Astrocyte of the cerebellum (primary cell): ENCODE measurements at regions not wholly inside any gene's neighbourhood (a gene's known extent, or its start where the extent isn't known, plus 50 kb on each side); places are given as distances from the start of the nearest gene placed in this dataset.

Experiments used
- DNase-seq: peaks from one replicate; pipeline ENCODE4 v3.0.0-alpha.2; 2011; ENCODE audit warnings: low read depth
- H3K4me3 ChIP-seq: 2 replicates; pipeline ENCODE4 v1.5.1; 2011; ENCODE audit warnings: mild to moderate bottlenecking, low read depth, low read length, moderate library complexity
- in situ Hi-C: cut with HindIII; loops from 2 replicates; pipeline ENCODE4 v1.10.0; 2017; ENCODE audit warnings: low sequenced_read_pairs
- TF ChIP-seq, protein P1 (sequence below): IDR thresholded peaks from 2 replicates; pipeline ENCODE4 v1.5.1; 2012; ENCODE audit warnings: low read length, low read depth, moderate library complexity, mild to moderate bottlenecking; ENCODE audit errors: missing control alignments

DNA sequence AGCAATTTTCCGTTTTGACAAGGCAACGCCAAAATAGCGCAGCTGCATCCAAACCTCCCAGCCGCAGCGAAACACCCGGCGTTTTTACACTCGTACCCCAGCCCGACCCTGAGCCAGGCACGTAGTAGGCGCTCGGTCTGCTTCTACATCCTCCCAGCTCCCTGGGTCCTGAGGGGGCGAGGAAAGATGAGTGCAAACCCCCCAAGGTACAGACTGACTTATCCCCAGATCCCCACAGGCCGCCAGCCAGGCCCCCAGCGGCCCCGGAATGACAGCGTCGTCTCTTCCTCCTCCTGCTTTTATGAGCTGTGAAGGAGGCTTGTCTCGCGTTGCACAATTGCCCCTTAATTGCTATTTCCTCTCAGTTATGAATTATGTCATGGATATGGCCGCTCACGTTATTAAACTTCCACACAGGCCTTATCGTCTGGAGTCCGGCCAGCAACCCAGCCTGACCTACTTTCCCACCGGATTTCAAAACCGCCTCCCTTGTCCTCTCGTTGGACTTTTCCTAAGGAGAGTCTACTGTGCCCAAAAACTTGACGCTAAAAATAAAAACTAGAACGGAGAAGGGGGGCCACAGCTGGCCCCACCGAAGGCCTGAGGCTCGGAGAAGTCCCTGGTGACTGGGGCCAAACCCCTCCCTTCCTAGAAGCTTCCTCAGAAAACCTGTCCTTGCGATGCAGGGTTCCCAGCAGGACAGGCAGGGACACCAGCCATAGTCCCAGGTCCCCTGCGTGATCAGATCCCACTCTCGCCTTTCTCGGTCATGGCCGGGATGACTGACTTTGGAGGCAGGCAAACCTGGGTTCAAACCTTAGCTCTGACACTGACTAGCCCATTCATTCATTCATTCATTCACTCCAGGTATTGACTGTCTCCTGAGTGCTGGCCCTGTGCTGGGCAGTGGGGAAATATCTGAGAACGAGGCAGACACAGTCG is 130.9 kb upstream of the PTPN1 start:
- TF ChIP-seq, protein P1, sequence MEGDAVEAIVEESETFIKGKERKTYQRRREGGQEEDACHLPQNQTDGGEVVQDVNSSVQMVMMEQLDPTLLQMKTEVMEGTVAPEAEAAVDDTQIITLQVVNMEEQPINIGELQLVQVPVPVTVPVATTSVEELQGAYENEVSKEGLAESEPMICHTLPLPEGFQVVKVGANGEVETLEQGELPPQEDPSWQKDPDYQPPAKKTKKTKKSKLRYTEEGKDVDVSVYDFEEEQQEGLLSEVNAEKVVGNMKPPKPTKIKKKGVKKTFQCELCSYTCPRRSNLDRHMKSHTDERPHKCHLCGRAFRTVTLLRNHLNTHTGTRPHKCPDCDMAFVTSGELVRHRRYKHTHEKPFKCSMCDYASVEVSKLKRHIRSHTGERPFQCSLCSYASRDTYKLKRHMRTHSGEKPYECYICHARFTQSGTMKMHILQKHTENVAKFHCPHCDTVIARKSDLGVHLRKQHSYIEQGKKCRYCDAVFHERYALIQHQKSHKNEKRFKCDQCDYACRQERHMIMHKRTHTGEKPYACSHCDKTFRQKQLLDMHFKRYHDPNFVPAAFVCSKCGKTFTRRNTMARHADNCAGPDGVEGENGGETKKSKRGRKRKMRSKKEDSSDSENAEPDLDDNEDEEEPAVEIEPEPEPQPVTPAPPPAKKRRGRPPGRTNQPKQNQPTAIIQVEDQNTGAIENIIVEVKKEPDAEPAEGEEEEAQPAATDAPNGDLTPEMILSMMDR, result no peak
- H3K4me3 ChIP-seq, result no peak overlapping the region
- DNase-seq, result peak; percentile 16
- in situ Hi-C loops, result no loop called here

DNA sequence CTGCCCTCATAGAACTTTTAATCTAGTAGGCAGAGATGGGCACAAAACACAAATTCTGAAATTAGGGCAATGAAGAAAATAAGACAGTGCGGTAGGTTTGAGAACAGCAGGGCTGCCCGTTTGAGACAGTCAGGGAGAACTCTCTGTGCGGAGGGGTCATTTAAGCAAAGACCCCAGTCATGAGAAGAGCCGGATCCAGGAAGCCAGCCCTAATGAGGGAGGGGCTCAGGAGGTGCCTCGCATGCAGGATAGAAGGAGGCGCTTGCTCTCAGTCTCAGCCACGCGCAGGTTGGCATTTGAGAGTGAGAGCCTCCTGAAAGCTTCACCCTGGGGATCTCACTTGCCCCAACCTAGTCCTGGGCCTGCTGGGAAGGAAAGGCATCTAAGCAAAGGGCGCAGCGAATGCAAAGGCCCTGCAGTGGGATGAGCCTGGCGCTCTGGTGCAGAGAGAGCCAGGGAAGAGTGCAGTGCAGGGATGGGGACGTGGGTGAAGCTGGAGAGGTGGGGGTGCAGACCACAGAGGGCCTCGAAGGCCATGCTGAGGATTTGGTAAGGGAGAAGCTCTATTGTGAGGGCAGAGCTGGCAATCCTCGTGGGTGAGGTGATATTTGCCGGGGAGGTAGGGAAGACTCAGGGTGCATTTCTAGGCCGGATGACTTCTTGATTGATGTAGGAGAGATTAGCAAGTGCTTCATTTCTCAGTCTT is 130.0 kb upstream of the PTPN1 start:
- TF ChIP-seq, protein P1, result no peak
- DNase-seq, result no peak
- no peak overlapping the region for H3K4me3 ChIP-seq
- in situ Hi-C loops, result loop anchor here (5.0 kb wide), 1 partner anchor 53 kb away; no protein-coding TSS in a partner anchor

DNA sequence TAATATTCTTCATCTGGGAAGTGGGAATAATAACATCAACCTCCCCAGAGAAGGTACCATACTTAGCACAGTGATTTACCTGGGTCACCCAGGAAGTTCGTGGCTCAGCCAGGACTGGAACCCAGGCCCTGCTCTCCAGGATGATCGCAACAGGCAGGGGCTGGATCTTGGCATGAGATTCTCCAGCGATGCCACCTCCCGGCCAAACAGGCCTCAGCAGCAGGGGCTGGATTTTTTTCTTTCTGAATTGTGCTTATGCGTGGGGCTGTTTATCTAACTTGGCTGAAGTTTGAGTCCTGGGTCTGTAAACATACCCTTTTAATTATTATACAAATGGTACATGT is 129.5 kb upstream of the PTPN1 start:
- TF ChIP-seq, protein P1, result peak; percentile 63
- DNase-seq, result no peak
- in situ Hi-C loops, result loop anchor here (5.0 kb wide), 1 partner anchor 53 kb away; no protein-coding TSS in a partner anchor
- no peak overlapping the region for H3K4me3 ChIP-seq

DNA sequence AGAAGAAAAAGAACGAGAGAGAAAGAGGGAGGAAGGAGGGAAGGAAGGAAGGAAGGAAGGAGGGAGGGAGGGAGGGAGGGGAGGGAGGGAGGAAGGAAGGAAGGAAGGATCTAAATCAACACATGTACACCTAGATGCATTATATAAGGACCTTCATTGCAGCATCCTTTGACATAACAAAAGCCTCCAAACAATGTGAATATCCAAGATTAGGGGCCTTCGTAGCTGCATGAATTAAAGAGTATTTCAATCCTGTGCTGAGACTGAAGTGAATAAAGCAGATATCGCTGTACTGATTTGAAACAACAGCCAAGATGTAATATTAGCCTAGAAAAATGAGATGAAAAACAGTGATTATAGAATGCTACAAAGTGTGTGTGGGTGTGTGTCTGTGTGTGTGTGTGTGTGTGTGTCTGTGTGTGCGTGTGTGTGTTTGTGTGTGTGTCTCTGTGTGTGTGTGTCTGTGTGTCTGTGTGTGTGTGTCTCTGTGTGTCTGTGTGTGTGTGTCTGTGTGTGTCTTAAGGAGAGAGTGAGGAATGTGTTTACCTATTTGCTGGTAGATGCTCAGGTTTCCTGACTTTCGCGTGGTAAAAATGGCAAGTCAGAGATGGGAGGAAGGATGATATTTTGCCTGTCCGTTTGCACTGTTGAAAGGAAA is 129.0 kb upstream of the PTPN1 start:
- TF ChIP-seq, protein P1, result no peak
- in situ Hi-C loops, result loop anchor here (5.0 kb wide), 1 partner anchor 54 kb away; no protein-coding TSS in a partner anchor
- H3K4me3 ChIP-seq, result no peak overlapping the region
- no peak for DNase-seq

DNA sequence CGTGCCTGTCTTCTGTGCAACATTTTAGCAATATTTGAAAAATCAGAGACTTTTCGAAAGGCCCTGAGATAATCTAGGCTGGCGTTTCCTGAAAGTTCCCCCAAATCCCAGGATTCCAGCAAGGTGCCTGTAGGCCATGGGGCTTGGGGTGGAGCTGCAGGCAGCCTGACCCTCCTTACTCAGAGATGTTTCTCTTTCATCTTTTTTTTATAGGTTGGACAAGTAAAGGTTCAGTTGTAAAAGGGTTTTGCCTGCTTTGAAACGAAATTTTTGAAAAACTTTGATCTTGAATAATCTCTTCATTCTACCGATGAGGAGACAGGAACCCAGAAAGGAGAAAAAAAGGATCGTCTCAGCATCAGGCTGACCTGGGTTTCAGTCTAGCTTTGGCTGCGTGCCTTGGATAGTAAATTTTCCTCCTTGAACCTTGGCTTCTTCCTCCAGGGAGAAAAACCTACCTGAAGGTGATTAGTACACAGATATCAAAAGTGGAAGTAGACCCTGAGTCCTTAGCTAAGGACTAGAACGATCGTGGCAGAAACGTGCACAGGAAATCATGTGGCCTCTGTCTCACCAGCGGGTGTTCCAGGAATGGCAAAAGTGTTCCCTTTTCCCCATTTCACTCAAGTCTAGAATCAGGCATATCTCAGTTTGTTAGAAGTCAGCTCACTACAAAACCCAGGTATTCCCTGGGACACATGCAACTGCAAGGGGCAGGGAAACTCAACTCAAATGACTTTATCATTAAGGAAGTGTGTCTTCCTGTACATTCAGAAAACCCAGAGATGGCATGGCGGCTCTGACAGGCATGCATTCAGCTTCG is 128.2 kb upstream of the PTPN1 start:
- TF ChIP-seq, protein P1, result no peak
- in situ Hi-C loops, result loop anchor here (5.0 kb wide), 1 partner anchor 55 kb away; no protein-coding TSS in a partner anchor
- H3K4me3 ChIP-seq, result no peak overlapping the region
- no peak for DNase-seq
